Chondrocyte (in vitro differentiated cells): ENCODE measurements at regions not wholly inside any gene's neighbourhood (a gene's known extent, or its start where the extent isn't known, plus 50 kb on each side); places are given as distances from the start of the nearest gene placed in this dataset.

Experiments
- DNase-seq: peaks from one replicate; pipeline ENCODE4 v3.0.0; 2021; ENCODE audit warnings: mixed read lengths, low spot score
- H3K27ac Mint-ChIP-seq: one replicate; pipeline ENCODE4 v1.8.0; 2021; ENCODE audit warnings: mild to moderate bottlenecking, moderate library complexity, mixed read lengths; ENCODE audit not compliant: unreplicated experiment
- H3K27me3 Mint-ChIP-seq: 2 replicates; pipeline ENCODE4 v1.8.0; 2021; ENCODE audit warnings: low read depth, mixed read lengths
- H3K36me3 Mint-ChIP-seq: 2 replicates; pipeline ENCODE4 v1.8.0; 2021; ENCODE audit warnings: low read depth, mixed read lengths
- H3K4me1 Mint-ChIP-seq: 2 replicates; pipeline ENCODE4 v1.8.0; 2021; ENCODE audit warnings: low read depth, mild to moderate bottlenecking, mixed read lengths
- H3K4me3 Mint-ChIP-seq: one replicate; pipeline ENCODE4 v1.8.0; 2021; ENCODE audit warnings: mild to moderate bottlenecking, moderate library complexity, mixed read lengths; ENCODE audit not compliant: unreplicated experiment
- H3K9me3 Mint-ChIP-seq: 2 replicates; pipeline ENCODE4 v1.8.0; 2021; ENCODE audit warnings: low read depth, mixed read lengths
- CTCF ChIP-seq: fragments of 200-600 bp; sonication (generic); IDR thresholded peaks from 2 replicates; pipeline ENCODE4 v1.5.0; 2021; ENCODE audit warnings: antibody characterized with exemption, mild to moderate bottlenecking, moderate library complexity

- Mint-ChIP-seq H3K4me3 (no peak overlapping the region), H3K36me3 (no peaks in the 10 kb centered on the region), H3K4me1 (peaks cover 14% of the 10 kb centered on the region), H3K9me3 (no peaks in the 10 kb centered on the region), H3K27me3 (no peaks in the 10 kb centered on the region), H3K27ac (no peak overlapping the region)
- TF ChIP-seq CTCF: no peak
- DNase-seq: no peak
These were observed 79.0 kb downstream of the PITPNM2 start for GRCh38 chr12:123071857-123072256.

- H3K36me3 Mint-ChIP-seq: no peaks in the 10 kb centered on the region
- no peak for TF ChIP-seq CTCF
- peaks cover 9% of the 10 kb centered on the region for H3K4me1 Mint-ChIP-seq
- no peaks in the 10 kb centered on the region for H3K27me3 Mint-ChIP-seq
- H3K9me3 Mint-ChIP-seq: no peaks in the 10 kb centered on the region
- DNase-seq: no peak
- H3K27ac Mint-ChIP-seq: no peak overlapping the region
- no peak overlapping the region for H3K4me3 Mint-ChIP-seq
These were observed 79.6 kb downstream of the PITPNM2 start for GRCh38 chr12:123071099-123071800.

- Mint-ChIP-seq H3K36me3 (no peaks in the 10 kb centered on the region), H3K27ac (no peak overlapping the region), H3K27me3 (no peaks in the 10 kb centered on the region), H3K9me3 (no peaks in the 10 kb centered on the region), H3K4me1 (peaks cover 3% of the 10 kb centered on the region), H3K4me3 (no peak overlapping the region)
- no peak for TF ChIP-seq CTCF
- DNase-seq: no peak
These were observed 80.4 kb downstream of the PITPNM2 start for GRCh38 chr12:123070267-123071081.

- H3K36me3 Mint-ChIP-seq: no peaks in the 10 kb centered on the region
- DNase-seq: no peak
- no peaks in the 10 kb centered on the region for H3K9me3 Mint-ChIP-seq
- H3K4me3 Mint-ChIP-seq: no peak overlapping the region
- no peak overlapping the region for H3K27ac Mint-ChIP-seq
- no peaks in the 10 kb centered on the region for H3K27me3 Mint-ChIP-seq
- TF ChIP-seq CTCF: no peak
- no peaks in the 10 kb centered on the region for H3K4me1 Mint-ChIP-seq
These were observed 81.2 kb downstream of the PITPNM2 start for GRCh38 chr12:123069436-123070266.

- no peaks in the 10 kb centered on the region for H3K27me3 Mint-ChIP-seq
- peaks cover 11% of the 10 kb centered on the region for H3K4me1 Mint-ChIP-seq
- no peak for DNase-seq
These were observed 83.2 kb downstream of the PITPNM2 start for GRCh38 chr12:123067654-123068053.

More at GRCh38 chr12:123067654-123068053, 83.2 kb downstream of the PITPNM2 start:
- no peak for TF ChIP-seq CTCF
- H3K36me3 Mint-ChIP-seq: no peaks in the 10 kb centered on the region
- H3K9me3 Mint-ChIP-seq: no peaks in the 10 kb centered on the region
- no peak overlapping the region for H3K27ac Mint-ChIP-seq
- no peak overlapping the region for H3K4me3 Mint-ChIP-seq
